ENCODE measurements at regions not wholly inside any gene's neighbourhood (a gene's known extent, or its start where the extent isn't known, plus 50 kb on each side); places are given as distances from the start of the nearest gene placed in this dataset.
"Not testable (repeated sequence)": the region's sequence is repeated elsewhere in the genome, so short reads cannot be mapped to it uniquely, and the experiment has no call there.

GRCh38 chr16:88128556-88128955 lies 177.3 kb downstream of the BANP start:
- no peak for DNase-seq (ENCODE audit: low spot score)

- not testable (repeated sequence) for DNase-seq (ENCODE audit: low spot score)
Observed at GRCh38 chr16:88129133-88129532, 177.9 kb downstream of the BANP start.

GRCh38 chr16:88130016-88130415 lies 178.8 kb downstream of the BANP start:
- no peak for DNase-seq (ENCODE audit: low spot score)

- DNase-seq (ENCODE audit: low spot score), result no peak
Observed at GRCh38 chr16:88130681-88131080, 179.4 kb downstream of the BANP start.

- DNase-seq (ENCODE audit: low spot score), result no peak
Observed at GRCh38 chr16:88131256-88131655, 180.0 kb downstream of the BANP start.

GRCh38 chr16:88131966-88132365 lies 180.7 kb downstream of the BANP start:
- DNase-seq (ENCODE audit: low spot score), result no peak

GRCh38 chr16:88132836-88133506 lies 181.7 kb downstream of the BANP start:
- no peak for DNase-seq (ENCODE audit: low spot score)

GRCh38 chr16:88133507-88133843 lies 182.2 kb downstream of the BANP start:
- DNase-seq (ENCODE audit: low spot score), result no peak

GRCh38 chr16:88134172-88134898 lies 183.1 kb downstream of the BANP start:
- DNase-seq (ENCODE audit: low spot score), result not testable (repeated sequence)

GRCh38 chr16:88134899-88135682 lies 183.9 kb downstream of the BANP start:
- DNase-seq (ENCODE audit: low spot score), result not testable (repeated sequence)

- not testable (repeated sequence) for DNase-seq (ENCODE audit: low spot score)
Observed at GRCh38 chr16:88136211-88136713, 185.0 kb downstream of the BANP start.

- DNase-seq (ENCODE audit: low spot score), result not testable (repeated sequence)
Observed at GRCh38 chr16:88136939-88137338, 185.7 kb downstream of the BANP start.

GRCh38 chr16:88139141-88139540 lies 187.9 kb downstream of the BANP start:
- DNase-seq (ENCODE audit: low spot score), result not testable (repeated sequence)

- not testable (repeated sequence) for DNase-seq (ENCODE audit: low spot score)
Observed at GRCh38 chr16:88140195-88140594, 189.0 kb downstream of the BANP start.

- no peak for DNase-seq (ENCODE audit: low spot score)
Observed at GRCh38 chr16:88141580-88141979, 190.3 kb downstream of the BANP start.

GRCh38 chr16:88142056-88142935 lies 191.1 kb downstream of the BANP start:
- not testable (repeated sequence) for DNase-seq (ENCODE audit: low spot score)

- not testable (repeated sequence) for DNase-seq (ENCODE audit: low spot score)
Observed at GRCh38 chr16:88143122-88144027, 192.1 kb downstream of the BANP start.

GRCh38 chr16:88144028-88144511 lies 192.8 kb downstream of the BANP start:
- peak; percentile 14 for DNase-seq (ENCODE audit: low spot score)

- DNase-seq (ENCODE audit: low spot score), result peak; percentile 19
Observed at GRCh38 chr16:88145376-88145775, 194.1 kb downstream of the BANP start.

GRCh38 chr16:88145824-88146405 lies 194.7 kb downstream of the BANP start:
- not testable (repeated sequence) for DNase-seq (ENCODE audit: low spot score)
